GM19463 (cell line): ENCODE measurements at regions not wholly inside any gene's neighbourhood (a gene's known extent, or its start where the extent isn't known, plus 50 kb on each side); places are given as distances from the start of the nearest gene placed in this dataset.

Source experiments
- ATAC-seq: cut with Tn5 transposase; IDR thresholded peaks from one replicate; pipeline ENCODE4 v1.9.1; 2021; ENCODE audit warnings: mild to moderate bottlenecking, moderate library complexity; ENCODE audit not compliant: unreplicated experiment

GRCh38 chr9:87437966-87438365 is 59.7 kb upstream of the DAPK1 start:
- ATAC-seq = no peak

- ATAC-seq = no peak
Measured at GRCh38 chr9:87441251-87441650, 56.4 kb upstream of the DAPK1 start.

- ATAC-seq = no peak
Measured at GRCh38 chr9:87442451-87442850, 55.2 kb upstream of the DAPK1 start.

- ATAC-seq = no peak
Measured at GRCh38 chr9:87443006-87443405, 54.7 kb upstream of the DAPK1 start.

GRCh38 chr9:87443461-87443860 is 54.2 kb upstream of the DAPK1 start:
- no peak for ATAC-seq

- ATAC-seq = peak; percentile 98
Measured at GRCh38 chr9:87445646-87446045, 52.0 kb upstream of the DAPK1 start.

- no peak for ATAC-seq
Measured at GRCh38 chr9:87446527-87446926, 51.1 kb upstream of the DAPK1 start.

- no peak for ATAC-seq
Measured at GRCh38 chr9:87447547-87448432, 49.9 kb upstream of the DAPK1 start.
